ENCODE measurements at regions not wholly inside any gene's neighbourhood (a gene's known extent, or its start where the extent isn't known, plus 50 kb on each side); places are given as distances from the start of the nearest gene placed in this dataset.

GRCh38 chr16:7239547-7239946 is 93.1 kb upstream of the RBFOX1 start:
- Histone ChIP-seq H2BK12ac (ENCODE audit: low read length) (no peak overlapping the region), H3K4me3 (ENCODE audit: low read depth, low read length) (no peak overlapping the region), H3K9me3 (ENCODE audit: insufficient read depth, low read depth, low read length) (no peaks in the 10 kb centered on the region), H3K18ac (ENCODE audit: low read length) (no peak overlapping the region), H2BK120ac (ENCODE audit: insufficient read depth, low read length, poor library complexity) (no peak overlapping the region), H3K14ac (ENCODE audit: low read length) (no peak overlapping the region), H3K27ac (ENCODE audit: low read depth, low read length) (no peak overlapping the region), H3K79me1 (ENCODE audit: low read length) (no peaks in the 10 kb centered on the region), H2AFZ (ENCODE audit: insufficient read depth, low read length, poor library complexity) (no peak overlapping the region), H3K4me1 (ENCODE audit: control insufficient read depth in 1 of 2, insufficient read depth in 2 of 2, low read length in 2 of 2) (no peaks in the 10 kb centered on the region), H4K91ac (ENCODE audit: low read depth, low read length) (no peak overlapping the region), H4K12ac (ENCODE audit: low read depth, low read length) (no peak overlapping the region), H2BK5ac (ENCODE audit: low read depth, low read length, poor library complexity) (no peak overlapping the region), H3K23ac (ENCODE audit: low read length) (no peak overlapping the region), H3K79me2 (ENCODE audit: control insufficient read depth, insufficient read depth, low read length, poor library complexity) (no peaks in the 10 kb centered on the region), H3K4me2 (ENCODE audit: low read length) (no peak overlapping the region), H3K36me3 (ENCODE audit: control insufficient read depth in 1 of 2, insufficient read depth in 2 of 2, low read length in 2 of 2) (no peaks in the 10 kb centered on the region), H3K4ac (ENCODE audit: low read depth, low read length) (no peak overlapping the region), H4K8ac (ENCODE audit: low read depth, low read length) (no peak overlapping the region), H3K9ac (ENCODE audit: low read length) (no peak overlapping the region), H3K27me3 (ENCODE audit: insufficient read depth, low read length) (no peaks in the 10 kb centered on the region), H2AK5ac (ENCODE audit: low read length) (no peak overlapping the region)
- no peak for DNase-seq
- no CpG with 5 or more reads among the region's 2 CpGs for WGBS (ENCODE audit: extremely low coverage, insufficient coverage, insufficient read length)

GRCh38 chr16:7236824-7237410 is 95.7 kb upstream of the RBFOX1 start:
- DNase-seq, result no peak
- H3K18ac ChIP-seq (ENCODE audit: low read length), result no peak overlapping the region
- H3K4me1 ChIP-seq (ENCODE audit: control insufficient read depth in 1 of 2, insufficient read depth in 2 of 2, low read length in 2 of 2), result no peaks in the 10 kb centered on the region
- no peak overlapping the region for H4K12ac ChIP-seq (ENCODE audit: low read depth, low read length)
- H3K14ac ChIP-seq (ENCODE audit: low read length), result no peak overlapping the region
- no peaks in the 10 kb centered on the region for H3K27me3 ChIP-seq (ENCODE audit: insufficient read depth, low read length)
- no peak overlapping the region for H3K4me2 ChIP-seq (ENCODE audit: low read length)
- H3K4ac ChIP-seq (ENCODE audit: low read depth, low read length), result no peak overlapping the region
- no peaks in the 10 kb centered on the region for H3K79me2 ChIP-seq (ENCODE audit: control insufficient read depth, insufficient read depth, low read length, poor library complexity)
- no peak overlapping the region for H2BK5ac ChIP-seq (ENCODE audit: low read depth, low read length, poor library complexity)
- H3K9ac ChIP-seq (ENCODE audit: low read length), result no peak overlapping the region
- H2BK120ac ChIP-seq (ENCODE audit: insufficient read depth, low read length, poor library complexity), result no peak overlapping the region
- H2BK12ac ChIP-seq (ENCODE audit: low read length), result no peak overlapping the region
- H3K4me3 ChIP-seq (ENCODE audit: low read depth, low read length), result no peak overlapping the region
- H3K27ac ChIP-seq (ENCODE audit: low read depth, low read length), result no peak overlapping the region
- no peak overlapping the region for H2AFZ ChIP-seq (ENCODE audit: insufficient read depth, low read length, poor library complexity)
- no peaks in the 10 kb centered on the region for H3K9me3 ChIP-seq (ENCODE audit: insufficient read depth, low read depth, low read length)
- no peak overlapping the region for H3K23ac ChIP-seq (ENCODE audit: low read length)
- H3K36me3 ChIP-seq (ENCODE audit: control insufficient read depth in 1 of 2, insufficient read depth in 2 of 2, low read length in 2 of 2), result no peaks in the 10 kb centered on the region
- H4K8ac ChIP-seq (ENCODE audit: low read depth, low read length), result no peak overlapping the region
- no CpG with 5 or more reads among the region's 6 CpGs for WGBS (ENCODE audit: extremely low coverage, insufficient coverage, insufficient read length)
- no peaks in the 10 kb centered on the region for H3K79me1 ChIP-seq (ENCODE audit: low read length)
- no peak overlapping the region for H4K91ac ChIP-seq (ENCODE audit: low read depth, low read length)
- H2AK5ac ChIP-seq (ENCODE audit: low read length), result no peak overlapping the region

GRCh38 chr16:7233975-7234374 is 98.7 kb upstream of the RBFOX1 start:
- H4K12ac ChIP-seq (ENCODE audit: low read depth, low read length), result no peak overlapping the region
- H3K36me3 ChIP-seq (ENCODE audit: control insufficient read depth in 1 of 2, insufficient read depth in 2 of 2, low read length in 2 of 2), result no peaks in the 10 kb centered on the region
- no peak overlapping the region for H3K18ac ChIP-seq (ENCODE audit: low read length)
- no peak overlapping the region for H2BK5ac ChIP-seq (ENCODE audit: low read depth, low read length, poor library complexity)
- WGBS (ENCODE audit: extremely low coverage, insufficient coverage, insufficient read length), result no CpG with 5 or more reads among the region's 2 CpGs
- no peak overlapping the region for H2BK12ac ChIP-seq (ENCODE audit: low read length)
- H3K27ac ChIP-seq (ENCODE audit: low read depth, low read length), result no peak overlapping the region
- H3K14ac ChIP-seq (ENCODE audit: low read length), result no peak overlapping the region
- H2AFZ ChIP-seq (ENCODE audit: insufficient read depth, low read length, poor library complexity), result no peak overlapping the region
- no peak overlapping the region for H3K4ac ChIP-seq (ENCODE audit: low read depth, low read length)
- no peak for DNase-seq
- H3K27me3 ChIP-seq (ENCODE audit: insufficient read depth, low read length), result no peaks in the 10 kb centered on the region
- no peaks in the 10 kb centered on the region for H3K9me3 ChIP-seq (ENCODE audit: insufficient read depth, low read depth, low read length)
- no peaks in the 10 kb centered on the region for H3K79me1 ChIP-seq (ENCODE audit: low read length)
- H3K23ac ChIP-seq (ENCODE audit: low read length), result no peak overlapping the region
- H4K8ac ChIP-seq (ENCODE audit: low read depth, low read length), result no peak overlapping the region
- no peak overlapping the region for H4K91ac ChIP-seq (ENCODE audit: low read depth, low read length)
- no peak overlapping the region for H2AK5ac ChIP-seq (ENCODE audit: low read length)
- H3K4me3 ChIP-seq (ENCODE audit: low read depth, low read length), result no peak overlapping the region
- no peaks in the 10 kb centered on the region for H3K79me2 ChIP-seq (ENCODE audit: control insufficient read depth, insufficient read depth, low read length, poor library complexity)
- H3K4me2 ChIP-seq (ENCODE audit: low read length), result no peak overlapping the region
- no peaks in the 10 kb centered on the region for H3K4me1 ChIP-seq (ENCODE audit: control insufficient read depth in 1 of 2, insufficient read depth in 2 of 2, low read length in 2 of 2)
- H3K9ac ChIP-seq (ENCODE audit: low read length), result no peak overlapping the region
- H2BK120ac ChIP-seq (ENCODE audit: insufficient read depth, low read length, poor library complexity), result no peak overlapping the region

GRCh38 chr16:7231762-7232161 is 100.9 kb upstream of the RBFOX1 start:
- H3K4me1 ChIP-seq (ENCODE audit: control insufficient read depth in 1 of 2, insufficient read depth in 2 of 2, low read length in 2 of 2), result peaks cover 5 to 7% of the 10 kb centered on the region in 2 experiments
- WGBS (ENCODE audit: extremely low coverage, insufficient coverage, insufficient read length), result no CpG with 5 or more reads among the region's 5 CpGs

More at GRCh38 chr16:7231762-7232161, 100.9 kb upstream of the RBFOX1 start:
- Histone ChIP-seq H3K79me1 (ENCODE audit: low read length) (no peaks in the 10 kb centered on the region), H3K4me3 (ENCODE audit: low read depth, low read length) (no peak overlapping the region), H3K9ac (ENCODE audit: low read length) (no peak overlapping the region), H2AFZ (ENCODE audit: insufficient read depth, low read length, poor library complexity) (no peak overlapping the region), H2BK5ac (ENCODE audit: low read depth, low read length, poor library complexity) (no peak overlapping the region), H2BK120ac (ENCODE audit: insufficient read depth, low read length, poor library complexity) (no peak overlapping the region), H3K23ac (ENCODE audit: low read length) (no peak overlapping the region), H3K79me2 (ENCODE audit: control insufficient read depth, insufficient read depth, low read length, poor library complexity) (no peaks in the 10 kb centered on the region), H3K36me3 (ENCODE audit: control insufficient read depth in 1 of 2, insufficient read depth in 2 of 2, low read length in 2 of 2) (no peaks in the 10 kb centered on the region), H3K4me2 (ENCODE audit: low read length) (no peak overlapping the region), H3K14ac (ENCODE audit: low read length) (no peak overlapping the region), H3K9me3 (ENCODE audit: insufficient read depth, low read depth, low read length) (no peaks in the 10 kb centered on the region), H4K12ac (ENCODE audit: low read depth, low read length) (no peak overlapping the region), H2AK5ac (ENCODE audit: low read length) (no peak overlapping the region), H4K91ac (ENCODE audit: low read depth, low read length) (no peak overlapping the region), H3K27me3 (ENCODE audit: insufficient read depth, low read length) (no peaks in the 10 kb centered on the region), H2BK12ac (ENCODE audit: low read length) (no peak overlapping the region), H3K18ac (ENCODE audit: low read length) (no peak overlapping the region), H3K4ac (ENCODE audit: low read depth, low read length) (no peak overlapping the region), H4K8ac (ENCODE audit: low read depth, low read length) (no peak overlapping the region), H3K27ac (ENCODE audit: low read depth, low read length) (no peak overlapping the region)
- peak in 1 of 2 donors; percentile 67 for DNase-seq
